ENCODE measurements at regions not wholly inside any gene's neighbourhood (a gene's known extent, or its start where the extent isn't known, plus 50 kb on each side); places are given as distances from the start of the nearest gene placed in this dataset.

DNA sequence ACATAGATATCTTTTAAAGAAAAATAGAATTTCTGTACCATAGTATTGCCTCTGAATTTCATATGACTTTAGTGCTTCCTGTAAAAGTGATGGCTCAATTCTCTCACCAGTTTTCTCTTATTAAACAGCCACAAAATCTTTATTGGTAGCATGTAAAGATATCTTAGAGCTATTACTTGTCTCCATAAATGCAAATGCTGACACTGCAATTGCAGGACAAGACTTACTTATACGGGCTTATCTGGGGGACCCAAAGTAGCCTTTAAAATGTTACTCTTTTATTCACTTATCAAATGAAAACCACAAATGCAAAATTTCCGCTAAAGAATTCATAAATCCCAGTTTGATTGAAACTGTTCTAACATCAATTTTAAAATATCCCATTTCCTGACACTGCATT, 287.1 kb upstream of the SPTLC3 start:
- H3K9me3 ChIP-seq (ENCODE audit: insufficient read depth, low read length, severe bottlenecking): no peaks in the 10 kb centered on the region
- H3K27ac ChIP-seq (ENCODE audit: low read length): no peak overlapping the region
- no peaks in the 10 kb centered on the region for H3K79me2 ChIP-seq (ENCODE audit: insufficient read depth, low read length)
- H3K4me1 ChIP-seq (ENCODE audit: insufficient read depth, low read length): no peaks in the 10 kb centered on the region
- no peaks in the 10 kb centered on the region for H4K20me1 ChIP-seq (ENCODE audit: insufficient read depth, low read length)
- H3K27me3 ChIP-seq (ENCODE audit: insufficient read depth, low read length, poor library complexity): peaks cover 7% of the 10 kb centered on the region
- no peak overlapping the region for H3K4me2 ChIP-seq (ENCODE audit: insufficient read depth, low read length)
- no peak overlapping the region for H3K9ac ChIP-seq (ENCODE audit: low read depth, low read length)
- no peaks in the 10 kb centered on the region for H3K36me3 ChIP-seq (ENCODE audit: insufficient read depth, low read length)
- ATAC-seq (ENCODE audit: insufficient read depth, low read depth) (no peak), DNase-seq (no peak)
- H3K4me3 ChIP-seq (ENCODE audit: low read depth in 1 of 2, low read length in 2 of 2): no peak overlapping the region
- no peak overlapping the region for H2AFZ ChIP-seq (ENCODE audit: low read depth, low read length)
- TF ChIP-seq EZH2 (IDR thresholded peaks at IDR 0.05; ENCODE audit: borderline replicate concordance, low read depth, low read length, severe bottlenecking): no peak
- no peak for TF ChIP-seq CTCF (IDR thresholded peaks at IDR 0.05; ENCODE audit: borderline replicate concordance, extremely low read depth, low read length, poor library complexity, severe bottlenecking)

- TF ChIP-seq EZH2 (IDR thresholded peaks at IDR 0.05; ENCODE audit: borderline replicate concordance, low read depth, low read length, severe bottlenecking): no peak
- TF ChIP-seq CTCF (IDR thresholded peaks at IDR 0.05; ENCODE audit: borderline replicate concordance, extremely low read depth, low read length, poor library complexity, severe bottlenecking): no peak
- DNase-seq (no peak), ATAC-seq (ENCODE audit: insufficient read depth, low read depth) (no peak)
- Histone ChIP-seq H2AFZ (ENCODE audit: low read depth, low read length) (no peak overlapping the region), H3K36me3 (ENCODE audit: insufficient read depth, low read length) (no peaks in the 10 kb centered on the region), H3K27me3 (ENCODE audit: insufficient read depth, low read length, poor library complexity) (peaks cover 7% of the 10 kb centered on the region), H3K27ac (ENCODE audit: low read length) (no peak overlapping the region), H3K9me3 (ENCODE audit: insufficient read depth, low read length, severe bottlenecking) (no peaks in the 10 kb centered on the region), H3K79me2 (ENCODE audit: insufficient read depth, low read length) (no peaks in the 10 kb centered on the region), H3K4me1 (ENCODE audit: insufficient read depth, low read length) (no peaks in the 10 kb centered on the region), H4K20me1 (ENCODE audit: insufficient read depth, low read length) (no peaks in the 10 kb centered on the region), H3K4me2 (ENCODE audit: insufficient read depth, low read length) (no peak overlapping the region), H3K4me3 (ENCODE audit: low read depth in 1 of 2, low read length in 2 of 2) (no peak overlapping the region), H3K9ac (ENCODE audit: low read depth, low read length) (no peak overlapping the region)
These were observed 286.7 kb upstream of the SPTLC3 start for GRCh38 chr20:12722091-12722490.

- ATAC-seq (ENCODE audit: insufficient read depth, low read depth): no peak
- H3K9ac ChIP-seq (ENCODE audit: low read depth, low read length): no peak overlapping the region
These were observed 285.0 kb upstream of the SPTLC3 start for GRCh38 chr20:12723811-12724210.

More at GRCh38 chr20:12723811-12724210, 285.0 kb upstream of the SPTLC3 start:
- Histone ChIP-seq H3K4me2 (ENCODE audit: insufficient read depth, low read length) (no peak overlapping the region), H3K79me2 (ENCODE audit: insufficient read depth, low read length) (no peaks in the 10 kb centered on the region), H3K9me3 (ENCODE audit: insufficient read depth, low read length, severe bottlenecking) (no peaks in the 10 kb centered on the region), H3K4me3 (ENCODE audit: low read depth in 1 of 2, low read length in 2 of 2) (no peak overlapping the region), H3K4me1 (ENCODE audit: insufficient read depth, low read length) (no peaks in the 10 kb centered on the region), H4K20me1 (ENCODE audit: insufficient read depth, low read length) (no peaks in the 10 kb centered on the region), H2AFZ (ENCODE audit: low read depth, low read length) (no peak overlapping the region), H3K36me3 (ENCODE audit: insufficient read depth, low read length) (no peaks in the 10 kb centered on the region), H3K27me3 (ENCODE audit: insufficient read depth, low read length, poor library complexity) (peaks cover 5% of the 10 kb centered on the region), H3K27ac (ENCODE audit: low read length) (no peak overlapping the region)
- no peak for TF ChIP-seq EZH2 (IDR thresholded peaks at IDR 0.05; ENCODE audit: borderline replicate concordance, low read depth, low read length, severe bottlenecking)
- no peak for TF ChIP-seq CTCF (IDR thresholded peaks at IDR 0.05; ENCODE audit: borderline replicate concordance, extremely low read depth, low read length, poor library complexity, severe bottlenecking)
- DNase-seq: no peak
